GM19351 (cell line): ENCODE measurements at regions not wholly inside any gene's neighbourhood (a gene's known extent, or its start where the extent isn't known, plus 50 kb on each side); places are given as distances from the start of the nearest gene placed in this dataset.
"Not testable (repeated sequence)": the region's sequence is repeated elsewhere in the genome, so short reads cannot be mapped to it uniquely, and the experiment has no call there.

ENCODE experiments used
- ATAC-seq: cut with Tn5 transposase; IDR thresholded peaks from one replicate; pipeline ENCODE4 v1.9.1; 2021; ENCODE audit warnings: mild to moderate bottlenecking, moderate library complexity; ENCODE audit not compliant: unreplicated experiment

GRCh38 chr6:11486959-11487358 lies 50.6 kb upstream of the TMEM170B start:
- ATAC-seq, result no peak

- ATAC-seq, result no peak
Observed at GRCh38 chr6:11486486-11486885, 51.1 kb upstream of the TMEM170B start.

- no peak for ATAC-seq
Observed at GRCh38 chr6:11486051-11486450, 51.5 kb upstream of the TMEM170B start.

GRCh38 chr6:11485271-11485670 lies 52.3 kb upstream of the TMEM170B start:
- ATAC-seq, result no peak

DNA sequence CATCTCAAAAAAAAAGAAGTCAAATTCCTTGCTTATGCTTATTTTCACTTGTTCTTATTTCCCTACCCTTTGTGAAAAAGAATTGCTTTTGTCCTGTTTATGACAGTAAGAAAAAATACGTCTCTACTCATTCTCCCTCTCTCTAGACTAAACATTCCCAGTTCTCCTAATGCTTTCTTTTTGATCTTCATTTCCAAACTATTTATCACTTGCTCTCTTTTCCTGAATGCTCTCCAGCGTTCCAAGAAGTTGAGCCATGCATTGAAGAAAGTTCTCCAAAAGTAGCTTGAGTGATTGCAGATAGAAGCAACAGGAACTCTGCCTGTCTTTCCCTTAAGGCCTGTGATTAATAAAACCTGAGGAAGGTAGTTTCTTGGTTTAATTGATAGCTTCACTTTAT lies 53.1 kb upstream of the TMEM170B start:
- ATAC-seq, result no peak

DNA sequence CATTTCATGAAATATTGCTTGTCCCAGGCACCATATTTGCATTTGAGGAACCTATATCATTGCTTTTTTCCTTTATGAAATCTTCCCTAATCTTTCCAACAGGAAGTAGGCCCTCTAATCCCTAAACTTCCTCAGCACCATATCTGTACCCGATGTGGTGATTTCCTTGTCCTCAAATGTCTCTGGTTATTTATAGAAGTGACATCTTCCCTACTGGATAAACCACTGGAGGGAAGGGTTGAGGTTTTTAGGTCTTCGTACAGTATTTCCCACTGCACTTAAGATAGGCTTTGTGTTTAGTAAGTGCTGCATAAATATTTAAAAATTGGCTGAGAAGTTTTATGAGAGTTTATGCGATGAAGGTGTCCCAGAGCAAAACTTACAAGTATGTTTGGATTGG lies 54.9 kb upstream of the TMEM170B start:
- no peak for ATAC-seq

- ATAC-seq, result no peak
Observed at GRCh38 chr6:11480541-11480940, 57.0 kb upstream of the TMEM170B start.

DNA sequence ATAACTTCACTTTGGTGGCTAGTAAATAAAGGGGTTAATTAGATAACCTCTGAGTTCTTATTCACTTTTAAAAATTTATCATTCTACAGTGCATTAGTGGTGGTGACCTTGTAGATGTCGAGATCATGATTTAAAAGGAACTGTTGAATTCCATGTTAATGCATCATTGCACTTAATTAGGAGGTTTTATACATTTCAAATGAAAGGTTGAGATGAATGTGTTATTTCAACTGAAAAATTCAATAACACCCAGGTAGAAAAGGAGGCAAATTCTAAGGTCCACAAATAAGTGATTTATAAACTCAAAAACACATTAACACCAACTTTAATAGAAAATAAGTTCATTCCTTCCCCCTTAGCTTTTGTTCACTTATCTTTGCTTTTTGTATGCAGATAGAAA lies 58.3 kb upstream of the TMEM170B start:
- no peak for ATAC-seq

GRCh38 chr6:11478586-11478985 lies 59.0 kb upstream of the TMEM170B start:
- no peak for ATAC-seq

- ATAC-seq, result no peak
Observed at GRCh38 chr6:11475016-11475415, 62.5 kb upstream of the TMEM170B start.

GRCh38 chr6:11473008-11473740 lies 64.4 kb upstream of the TMEM170B start:
- no peak for ATAC-seq

- ATAC-seq, result no peak
Observed at GRCh38 chr6:11471261-11471660, 66.3 kb upstream of the TMEM170B start.

DNA sequence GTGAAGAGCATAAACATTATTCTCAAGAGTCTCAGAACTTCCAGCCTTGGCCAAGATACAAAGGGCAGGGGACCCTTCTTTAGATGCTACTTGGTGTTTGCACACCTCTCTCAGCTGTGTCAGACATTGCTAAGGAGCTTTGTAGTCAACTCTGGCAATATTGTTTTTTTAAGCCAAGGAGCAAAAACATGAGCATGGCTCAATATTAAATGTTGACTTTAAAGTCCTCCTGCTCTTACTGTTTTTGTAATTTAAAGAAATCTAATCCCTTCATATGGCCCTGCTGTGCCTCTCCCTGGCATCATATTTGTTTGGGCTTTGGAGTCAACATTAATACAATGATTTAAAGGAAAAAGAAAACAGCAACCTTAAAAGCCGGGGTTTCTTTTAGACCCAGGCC lies 67.9 kb upstream of the TMEM170B start:
- no peak for ATAC-seq

GRCh38 chr6:11468271-11468670 lies 69.3 kb upstream of the TMEM170B start:
- not testable (repeated sequence) for ATAC-seq

DNA sequence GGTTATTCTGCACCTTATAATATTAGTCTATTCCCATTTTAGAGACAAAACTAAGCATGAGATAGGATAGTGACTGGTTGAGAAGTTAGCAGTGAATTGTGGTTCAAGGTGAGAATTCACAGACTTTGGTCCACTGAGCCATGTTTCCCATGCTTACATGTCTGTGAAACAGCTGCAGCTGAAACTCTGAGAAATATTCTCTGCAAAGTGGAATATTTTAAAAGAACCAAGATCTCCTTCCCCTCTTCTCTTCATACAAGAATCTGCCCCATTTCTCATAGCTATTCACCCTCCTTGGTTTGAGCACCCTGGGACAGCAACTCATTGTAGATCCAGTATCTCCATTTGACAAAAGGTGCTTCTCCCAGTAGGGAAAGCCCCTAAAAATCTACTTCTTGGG lies 70.2 kb upstream of the TMEM170B start:
- peak; percentile 48 for ATAC-seq

DNA sequence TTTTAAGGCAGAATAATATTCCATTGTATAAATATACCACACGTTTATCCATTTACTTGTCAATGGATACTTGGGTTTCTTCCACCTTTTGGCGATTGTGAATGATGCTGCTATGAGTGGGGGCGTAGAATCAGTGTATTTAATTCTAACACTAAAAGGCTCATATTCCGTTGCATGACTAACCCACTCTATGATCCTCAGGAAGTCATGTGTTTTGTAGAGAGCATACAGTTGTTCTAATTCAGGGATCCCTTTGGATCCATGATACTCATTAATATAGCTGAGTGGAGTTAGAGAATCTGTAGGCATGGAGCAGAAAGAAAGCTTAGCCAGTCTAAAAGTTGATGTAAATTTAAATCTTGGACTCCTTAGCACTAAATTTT lies 74.2 kb upstream of the TMEM170B start:
- ATAC-seq, result no peak

DNA sequence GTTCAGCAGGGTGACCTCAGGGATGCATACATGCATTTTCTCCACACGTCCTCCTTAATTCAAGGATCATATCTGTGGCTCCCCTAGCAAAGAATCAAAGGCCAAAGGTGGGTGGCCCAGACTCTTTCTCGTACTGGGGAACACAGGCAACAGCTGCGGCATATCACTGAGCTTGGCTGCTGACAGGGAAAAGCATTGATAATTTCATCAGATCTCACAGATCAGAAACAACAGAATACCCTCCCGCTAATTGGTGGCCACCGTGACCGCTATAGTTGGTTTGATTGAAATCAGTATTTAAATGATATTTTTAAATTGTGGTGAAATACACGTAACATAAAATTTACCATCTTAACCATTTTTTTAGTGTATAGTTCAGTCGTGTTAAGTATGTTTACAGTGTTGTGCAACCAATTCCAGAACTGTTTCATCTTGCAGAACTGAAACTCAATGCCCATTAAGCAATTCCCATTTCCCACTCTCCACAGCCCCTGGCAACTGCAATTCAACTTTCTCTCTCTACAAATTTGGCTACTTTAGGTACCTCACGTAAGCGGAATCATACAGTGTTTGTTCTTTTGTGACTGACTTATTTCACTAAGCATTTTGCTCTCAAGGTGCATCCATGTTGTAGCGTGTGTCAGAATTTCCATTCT lies 74.7 kb upstream of the TMEM170B start:
- no peak for ATAC-seq

GRCh38 chr6:11460837-11461661 lies 76.5 kb upstream of the TMEM170B start:
- peak; percentile 75 for ATAC-seq

DNA sequence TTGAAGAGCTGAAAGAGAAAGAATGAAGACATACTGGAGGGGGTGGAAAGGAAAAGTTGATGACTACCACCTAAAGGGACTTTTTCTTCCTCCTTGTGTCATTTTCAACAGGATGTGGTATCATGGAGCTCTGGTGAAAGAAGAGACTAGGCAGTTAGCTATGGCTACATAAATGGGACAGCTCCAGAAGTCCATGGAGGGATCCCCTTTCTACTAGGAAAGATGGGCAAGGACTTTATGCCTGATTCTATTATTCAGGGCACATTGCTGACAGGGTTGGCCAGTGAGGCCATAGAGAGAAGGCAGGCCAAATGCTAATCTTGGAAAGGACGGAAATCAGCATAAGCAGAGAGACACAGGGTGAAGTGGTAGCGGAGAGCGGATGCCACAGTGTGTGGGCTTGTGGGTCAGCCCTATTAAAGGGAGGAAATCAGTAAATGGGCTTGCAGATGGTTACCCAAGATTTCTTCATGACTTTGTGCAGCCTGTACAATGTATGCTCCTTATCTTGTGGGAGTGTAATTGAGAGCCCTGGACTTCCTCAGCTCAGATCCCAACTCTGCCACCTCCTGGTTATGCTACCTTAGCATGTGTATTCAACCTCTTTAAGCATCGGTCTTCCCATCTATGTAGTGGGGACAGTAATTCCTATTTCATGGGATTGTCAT lies 77.4 kb upstream of the TMEM170B start:
- peak; percentile 37 for ATAC-seq

DNA sequence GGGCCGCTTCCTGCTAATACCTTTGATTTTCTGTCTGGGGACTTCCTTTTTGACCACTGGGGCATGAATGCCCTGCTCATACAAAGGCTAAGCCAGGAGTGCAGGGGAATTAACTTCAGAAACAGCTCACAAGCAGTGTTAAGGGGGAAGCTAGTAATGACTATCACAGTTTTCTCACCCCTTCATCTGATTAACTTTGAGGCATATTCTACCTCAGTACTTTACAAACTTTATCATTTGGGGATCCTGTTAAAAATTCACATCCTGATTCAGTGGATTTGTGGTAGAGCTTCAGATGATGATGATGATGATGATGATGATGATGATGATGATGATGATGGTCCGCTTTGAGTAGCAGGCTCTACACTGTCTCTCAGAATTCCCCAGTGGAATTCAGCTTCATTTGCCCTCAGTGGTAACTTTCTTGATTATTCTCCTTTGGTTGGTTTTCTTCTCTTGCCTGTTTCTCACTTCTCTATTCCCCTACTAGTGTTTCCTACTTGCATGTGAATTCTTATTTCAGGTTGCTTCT lies 78.4 kb upstream of the TMEM170B start:
- peak; percentile 62 for ATAC-seq

DNA sequence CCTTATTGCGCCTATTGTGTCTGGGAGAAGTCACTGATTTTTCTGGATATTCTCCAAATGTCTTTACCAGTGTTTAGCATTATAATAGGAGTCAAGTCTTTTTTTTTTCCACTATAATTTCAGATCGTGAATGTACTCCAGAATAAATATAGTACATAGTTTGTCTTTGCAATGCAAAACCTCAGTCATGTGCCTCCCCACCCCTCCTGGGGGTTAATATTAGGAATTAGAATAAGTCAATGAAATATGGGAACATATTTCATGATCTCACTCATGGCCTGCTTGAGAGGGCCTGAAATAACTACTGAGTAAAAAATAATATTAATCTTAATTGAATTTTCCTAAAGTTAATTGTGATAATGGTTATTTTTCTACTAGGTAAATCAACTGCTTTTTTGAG lies 79.0 kb upstream of the TMEM170B start:
- ATAC-seq, result no peak
